Activated naive CD4-positive, alpha-beta T cell treated with anti-CD3 and anti-CD28 coated beads, Interleukin-2, amount 10 ng/mL, durations not matched to agents 7 days and 5 days (primary cell): ENCODE measurements at regions not wholly inside any gene's neighbourhood (a gene's known extent, or its start where the extent isn't known, plus 50 kb on each side); places are given as distances from the start of the nearest gene placed in this dataset.
"Not testable (repeated sequence)": the region's sequence is repeated elsewhere in the genome, so short reads cannot be mapped to it uniquely, and the experiment has no call there.

Experiments used
- CTCF ChIA-PET: fragments of 350-600 bp; sonication (Branson Sonifier 250); formaldehyde crosslinking; loops from one replicate; lab custom pipeline; 2021; ENCODE audit warnings: antibody characterized with exemption; lab: Charles Lee
- DNase-seq: peaks from one replicate; pipeline ENCODE4 v3.0.0-alpha.2; 2020
- H3K27ac Mint-ChIP-seq: one replicate; pipeline ENCODE4 v1.8.0; 2021; ENCODE audit warnings: mild to moderate bottlenecking, moderate library complexity, mixed read lengths
- H3K27me3 Mint-ChIP-seq: one replicate; pipeline ENCODE4 v1.8.0; 2021; ENCODE audit warnings: mild to moderate bottlenecking, mixed read lengths
- H3K36me3 Mint-ChIP-seq: one replicate; pipeline ENCODE4 v1.8.0; 2021; ENCODE audit warnings: mixed read lengths
- H3K4me1 Mint-ChIP-seq: one replicate; pipeline ENCODE4 v1.8.0; 2021; ENCODE audit warnings: mixed read lengths
- H3K4me3 Mint-ChIP-seq: one replicate; pipeline ENCODE4 v1.8.0; 2021; ENCODE audit warnings: mild to moderate bottlenecking, moderate library complexity, mixed read lengths
- H3K9me3 Mint-ChIP-seq: one replicate; pipeline ENCODE4 v1.8.0; 2021; ENCODE audit warnings: mixed read lengths

- no peak overlapping the region for H3K27ac Mint-ChIP-seq
- no peak overlapping the region for H3K4me3 Mint-ChIP-seq
- no peak for DNase-seq
- no peaks in the 10 kb centered on the region for H3K9me3 Mint-ChIP-seq
- CTCF ChIA-PET = no interaction called here
- H3K4me1 Mint-ChIP-seq = no peaks in the 10 kb centered on the region
- H3K36me3 Mint-ChIP-seq = no peaks in the 10 kb centered on the region
- peaks cover 12% of the 10 kb centered on the region for H3K27me3 Mint-ChIP-seq
Observed at GRCh38 chr2:176577054-176577453, 307.8 kb downstream of the MTX2 start.

GRCh38 chr2:176578292-176578691, 309.1 kb downstream of the MTX2 start:
- not testable (repeated sequence) for H3K27ac Mint-ChIP-seq, H3K4me1 Mint-ChIP-seq, H3K4me3 Mint-ChIP-seq, DNase-seq, H3K9me3 Mint-ChIP-seq, H3K36me3 Mint-ChIP-seq
- peaks cover 13% of the 10 kb centered on the region for H3K27me3 Mint-ChIP-seq
- CTCF ChIA-PET = interaction anchor here (0.7 kb wide), 1 partner anchor 59 kb away, joined by 3 read pairs; no protein-coding TSS in a partner anchor

- Mint-ChIP-seq H3K27me3 (peaks cover 16% of the 10 kb centered on the region), H3K36me3 (no peaks in the 10 kb centered on the region), H3K9me3 (no peaks in the 10 kb centered on the region), H3K27ac (no peak overlapping the region), H3K4me1 (peaks cover 2% of the 10 kb centered on the region), H3K4me3 (no peak overlapping the region)
- DNase-seq = no peak
- CTCF ChIA-PET = no interaction called here
Observed at GRCh38 chr2:176579608-176580007, 310.4 kb downstream of the MTX2 start.

- CTCF ChIA-PET = no interaction called here
- Mint-ChIP-seq H3K4me1 (peaks cover 2% of the 10 kb centered on the region), H3K27ac (no peak overlapping the region), H3K4me3 (no peak overlapping the region), H3K27me3 (peaks cover 15% of the 10 kb centered on the region), H3K36me3 (no peaks in the 10 kb centered on the region), H3K9me3 (no peaks in the 10 kb centered on the region)
- no peak for DNase-seq
Observed at GRCh38 chr2:176581557-176582165, 312.4 kb downstream of the MTX2 start.

GRCh38 chr2:176582176-176582575, 312.9 kb downstream of the MTX2 start:
- no peak for DNase-seq
- no peak overlapping the region for H3K4me3 Mint-ChIP-seq
- CTCF ChIA-PET = no interaction called here
- H3K27me3 Mint-ChIP-seq = peaks cover 15% of the 10 kb centered on the region
- no peaks in the 10 kb centered on the region for H3K9me3 Mint-ChIP-seq
- no peak overlapping the region for H3K27ac Mint-ChIP-seq
- H3K4me1 Mint-ChIP-seq = peaks cover 2% of the 10 kb centered on the region
- H3K36me3 Mint-ChIP-seq = no peaks in the 10 kb centered on the region

GRCh38 chr2:176582990-176583481, 313.8 kb downstream of the MTX2 start:
- Mint-ChIP-seq H3K9me3 (no peaks in the 10 kb centered on the region), H3K4me1 (peaks cover 2% of the 10 kb centered on the region), H3K27me3 (peaks cover 15% of the 10 kb centered on the region)

GRCh38 chr2:176583607-176584006, 314.4 kb downstream of the MTX2 start:
- Mint-ChIP-seq H3K27ac (no peak overlapping the region), H3K4me3 (no peak overlapping the region), H3K9me3 (no peaks in the 10 kb centered on the region), H3K4me1 (peaks cover 2% of the 10 kb centered on the region), H3K36me3 (no peaks in the 10 kb centered on the region), H3K27me3 (peaks cover 15% of the 10 kb centered on the region)
- no peak for DNase-seq
- CTCF ChIA-PET = no interaction called here

More at GRCh38 chr2:176582990-176583481, 313.8 kb downstream of the MTX2 start:
- H3K27ac Mint-ChIP-seq = no peak overlapping the region
- no peaks in the 10 kb centered on the region for H3K36me3 Mint-ChIP-seq
- CTCF ChIA-PET = no interaction called here
- no peak for DNase-seq
- no peak overlapping the region for H3K4me3 Mint-ChIP-seq

GRCh38 chr2:176584333-176584732, 315.1 kb downstream of the MTX2 start:
- no peak overlapping the region for H3K4me3 Mint-ChIP-seq
- H3K4me1 Mint-ChIP-seq = peaks cover 2% of the 10 kb centered on the region
- H3K27me3 Mint-ChIP-seq = peaks cover 19% of the 10 kb centered on the region
- H3K36me3 Mint-ChIP-seq = no peaks in the 10 kb centered on the region
- no peak for DNase-seq
- CTCF ChIA-PET = interaction anchor here (0.7 kb wide), 1 partner anchor 66 kb away, joined by 3 read pairs; no protein-coding TSS in a partner anchor
- no peaks in the 10 kb centered on the region for H3K9me3 Mint-ChIP-seq
- no peak overlapping the region for H3K27ac Mint-ChIP-seq

GRCh38 chr2:176585291-176585690, 316.0 kb downstream of the MTX2 start:
- Mint-ChIP-seq H3K4me3 (no peak overlapping the region), H3K9me3 (no peaks in the 10 kb centered on the region)
- CTCF ChIA-PET = interaction anchor here (0.7 kb wide), 1 partner anchor 65 kb away, joined by 3 read pairs; no protein-coding TSS in a partner anchor

GRCh38 chr2:176585791-176586190, 316.5 kb downstream of the MTX2 start:
- Mint-ChIP-seq H3K9me3 (no peaks in the 10 kb centered on the region), H3K36me3 (no peaks in the 10 kb centered on the region), H3K27ac (no peak overlapping the region), H3K4me3 (no peak overlapping the region), H3K4me1 (peaks cover 2% of the 10 kb centered on the region), H3K27me3 (peaks cover 15% of the 10 kb centered on the region)
- DNase-seq = no peak
- CTCF ChIA-PET = no interaction called here

More at GRCh38 chr2:176585291-176585690, 316.0 kb downstream of the MTX2 start:
- no peak for DNase-seq
- H3K36me3 Mint-ChIP-seq = no peaks in the 10 kb centered on the region
- peaks cover 15% of the 10 kb centered on the region for H3K27me3 Mint-ChIP-seq
- peaks cover 2% of the 10 kb centered on the region for H3K4me1 Mint-ChIP-seq
- H3K27ac Mint-ChIP-seq = no peak overlapping the region

- no peak overlapping the region for H3K27ac Mint-ChIP-seq
- no peak for DNase-seq
- H3K9me3 Mint-ChIP-seq = no peaks in the 10 kb centered on the region
- no peaks in the 10 kb centered on the region for H3K4me1 Mint-ChIP-seq
- H3K4me3 Mint-ChIP-seq = no peak overlapping the region
- no peaks in the 10 kb centered on the region for H3K36me3 Mint-ChIP-seq
- CTCF ChIA-PET = no interaction called here
- peaks cover 13% of the 10 kb centered on the region for H3K27me3 Mint-ChIP-seq
Observed at GRCh38 chr2:176589287-176589686, 320.0 kb downstream of the MTX2 start.

- H3K4me3 Mint-ChIP-seq = no peak overlapping the region
- no peaks in the 10 kb centered on the region for H3K4me1 Mint-ChIP-seq
- H3K27ac Mint-ChIP-seq = no peak overlapping the region
- no peak for DNase-seq
- CTCF ChIA-PET = no interaction called here
- no peaks in the 10 kb centered on the region for H3K9me3 Mint-ChIP-seq
- peaks cover 13% of the 10 kb centered on the region for H3K27me3 Mint-ChIP-seq
- H3K36me3 Mint-ChIP-seq = no peaks in the 10 kb centered on the region
Observed at GRCh38 chr2:176589825-176590440, 320.7 kb downstream of the MTX2 start.

GRCh38 chr2:176592216-176592615, 323.0 kb downstream of the MTX2 start:
- CTCF ChIA-PET = no interaction called here

GRCh38 chr2:176595986-176596385, 326.7 kb downstream of the MTX2 start:
- no peak for DNase-seq
- H3K27ac Mint-ChIP-seq = no peak overlapping the region
- CTCF ChIA-PET = interaction anchor here (1.3 kb wide), 1 partner anchor 11 kb away, joined by 5 read pairs; no protein-coding TSS in a partner anchor
- H3K9me3 Mint-ChIP-seq = no peaks in the 10 kb centered on the region
- H3K4me3 Mint-ChIP-seq = no peak overlapping the region
- no peaks in the 10 kb centered on the region for H3K4me1 Mint-ChIP-seq
- H3K36me3 Mint-ChIP-seq = no peaks in the 10 kb centered on the region
- peaks cover 5% of the 10 kb centered on the region for H3K27me3 Mint-ChIP-seq

More at GRCh38 chr2:176592216-176592615, 323.0 kb downstream of the MTX2 start:
- Mint-ChIP-seq H3K27ac (no peak overlapping the region), H3K9me3 (no peaks in the 10 kb centered on the region), H3K4me1 (no peaks in the 10 kb centered on the region), H3K36me3 (no peaks in the 10 kb centered on the region), H3K27me3 (peaks cover 9% of the 10 kb centered on the region), H3K4me3 (no peak overlapping the region)
- DNase-seq = no peak

GRCh38 chr2:176597916-176598315, 328.7 kb downstream of the MTX2 start:
- H3K27me3 Mint-ChIP-seq = no peaks in the 10 kb centered on the region
- DNase-seq = no peak
- no peaks in the 10 kb centered on the region for H3K36me3 Mint-ChIP-seq
- no peaks in the 10 kb centered on the region for H3K4me1 Mint-ChIP-seq
- no peaks in the 10 kb centered on the region for H3K9me3 Mint-ChIP-seq
- CTCF ChIA-PET = no interaction called here
- no peak overlapping the region for H3K27ac Mint-ChIP-seq
- H3K4me3 Mint-ChIP-seq = no peak overlapping the region
